ENCODE measurements at regions not wholly inside any gene's neighbourhood (a gene's known extent, or its start where the extent isn't known, plus 50 kb on each side); places are given as distances from the start of the nearest gene placed in this dataset.
"Not testable (repeated sequence)": the region's sequence is repeated elsewhere in the genome, so short reads cannot be mapped to it uniquely, and the experiment has no call there.

DNA sequence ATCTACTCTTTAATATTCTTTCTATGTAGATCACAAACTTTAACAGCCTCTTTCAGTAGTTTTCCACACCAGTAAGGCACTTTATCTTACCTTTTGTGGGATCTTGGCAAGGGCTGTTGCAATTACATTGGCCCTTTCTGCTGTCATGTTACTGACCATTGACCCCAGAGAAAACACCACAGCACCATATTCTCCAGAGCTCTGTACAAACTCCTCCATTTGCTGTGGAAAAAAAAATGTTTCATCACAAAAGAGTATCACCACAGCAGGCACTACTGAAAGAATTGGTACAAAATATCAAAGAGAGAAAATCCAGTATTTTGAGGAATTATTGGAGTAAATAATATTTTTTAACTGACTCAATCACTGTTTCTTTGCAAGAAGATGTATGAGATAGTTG lies 62.3 kb upstream of the UGT2A3 start:
- DNase-seq (ENCODE audit: low spot score); FAIRE-seq: not testable (repeated sequence)

DNA sequence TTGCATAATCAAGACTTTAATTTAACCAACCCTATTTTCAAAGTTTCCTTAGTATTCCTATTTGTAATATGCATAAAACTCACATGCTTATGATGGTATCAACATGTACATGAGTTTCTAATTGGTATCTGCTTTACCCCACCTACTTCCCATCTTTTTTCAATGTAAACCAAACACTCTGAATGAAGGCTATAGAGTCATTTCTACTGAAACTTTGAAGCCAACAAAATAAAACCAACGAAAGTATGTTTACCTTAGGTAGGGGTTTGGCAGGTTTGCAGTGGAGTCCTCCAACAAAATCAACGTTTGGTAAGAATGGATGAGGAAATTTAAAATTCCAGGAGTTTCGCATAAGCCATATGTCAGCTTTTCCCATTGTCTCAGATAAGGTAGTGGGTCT lies 66.4 kb upstream of the UGT2A3 start:
- FAIRE-seq; DNase-seq (ENCODE audit: low spot score): not testable (repeated sequence)

DNA sequence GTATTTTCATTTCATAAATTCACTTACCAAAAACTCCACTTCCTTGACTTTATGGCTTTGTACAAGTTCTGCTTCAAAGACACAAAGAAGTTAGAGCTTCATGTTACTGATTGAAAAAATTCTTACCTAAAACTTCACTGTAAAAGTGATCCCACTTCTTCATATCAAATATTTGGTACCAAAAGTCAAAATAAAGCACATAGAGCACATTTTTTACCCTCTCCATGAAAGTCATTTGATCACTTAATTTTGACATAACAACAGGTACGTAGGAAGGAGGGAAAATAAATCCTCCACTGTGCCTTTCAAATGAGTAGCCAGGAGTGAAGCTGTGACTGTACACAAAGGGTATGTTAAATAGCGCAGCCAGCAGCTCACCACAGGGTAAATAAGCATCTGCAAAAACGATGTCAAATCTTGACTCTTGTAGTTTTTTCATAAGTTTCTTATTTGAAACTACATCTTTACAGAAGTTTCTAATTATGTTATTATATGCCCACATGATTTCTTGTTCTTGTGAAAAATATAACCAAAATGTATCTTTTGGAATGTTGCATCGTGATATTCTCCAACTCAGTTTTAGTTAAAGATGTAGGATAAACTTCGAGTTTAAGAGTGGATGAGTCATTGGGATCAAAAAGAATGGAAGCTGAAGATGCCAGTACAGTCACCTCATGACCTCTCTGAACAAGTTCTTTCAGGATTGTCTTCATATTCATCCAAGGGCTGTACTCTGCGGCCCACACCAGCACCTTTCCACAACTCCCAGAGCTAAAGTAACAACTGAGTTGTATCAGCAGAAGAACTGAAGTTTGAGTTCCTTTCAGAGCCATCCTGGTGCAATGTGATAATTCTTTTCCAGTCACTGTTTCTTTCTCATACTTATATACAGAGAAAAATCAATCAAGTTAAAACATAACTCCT lies 68.2 kb upstream of the UGT2A3 start:
- peak; percentile 66 for FAIRE-seq

DNA sequence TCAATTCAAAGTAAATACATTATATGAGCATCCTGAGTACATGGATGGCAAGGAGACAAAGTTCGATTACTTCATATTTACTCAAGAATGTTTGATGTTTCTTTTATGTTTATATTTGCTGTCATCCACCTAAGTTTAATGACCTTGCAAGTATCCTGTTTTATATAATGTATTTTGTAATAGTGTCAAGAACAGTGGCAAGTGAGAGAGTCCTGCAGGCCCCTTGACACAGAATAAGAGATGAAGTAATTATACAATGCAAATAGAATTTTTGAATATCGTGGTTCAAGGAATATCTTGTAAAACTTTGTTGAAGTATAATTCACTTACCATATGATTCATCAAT lies 68.8 kb upstream of the UGT2A3 start:
- not testable (repeated sequence) for FAIRE-seq; DNase-seq (ENCODE audit: low spot score)

More for the DNA sequence above, 68.2 kb upstream of the UGT2A3 start:
- not testable (repeated sequence) for DNase-seq (ENCODE audit: low spot score)

DNA sequence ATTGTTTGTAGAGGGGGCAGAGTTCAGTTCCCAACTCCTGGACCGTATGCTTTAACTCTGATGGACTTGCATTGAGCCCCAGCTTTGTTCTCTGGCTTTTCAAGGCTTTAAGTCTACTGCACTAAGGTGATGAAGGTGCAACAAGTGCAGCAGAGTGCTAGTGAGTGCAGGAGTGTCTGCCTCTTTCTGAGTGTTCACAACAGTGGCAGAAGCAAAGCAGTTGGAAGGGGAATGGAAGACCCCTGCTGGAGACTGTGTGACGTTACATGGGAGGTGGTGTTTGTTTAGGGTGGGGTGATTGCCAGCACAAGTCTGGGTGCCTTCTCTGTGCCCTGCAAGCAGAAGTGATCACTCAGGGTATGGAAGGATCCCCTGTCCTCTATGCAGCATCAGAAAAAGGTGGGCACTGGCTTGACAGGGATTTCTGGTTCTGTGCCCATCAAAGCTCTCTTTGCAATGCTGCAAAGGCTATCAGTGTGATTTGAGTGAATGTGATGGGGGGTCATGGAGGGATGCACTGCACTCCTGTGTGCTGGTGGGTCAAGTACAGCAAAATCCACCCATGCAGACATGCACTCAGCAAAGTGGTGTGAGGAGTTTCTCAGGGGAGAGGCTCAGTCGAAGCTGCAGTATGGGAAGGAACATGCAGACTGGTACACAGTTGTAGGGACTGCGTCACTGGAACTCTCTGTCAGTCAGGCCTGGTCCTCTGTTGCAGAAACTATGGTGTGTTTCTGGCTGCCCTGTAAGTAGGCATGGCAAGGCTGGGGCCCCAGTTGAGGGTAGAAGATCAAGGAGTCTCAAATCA lies 70.9 kb upstream of the UGT2B7 start:
- FAIRE-seq (no peak), DNase-seq (ENCODE audit: low spot score) (no peak)

DNA sequence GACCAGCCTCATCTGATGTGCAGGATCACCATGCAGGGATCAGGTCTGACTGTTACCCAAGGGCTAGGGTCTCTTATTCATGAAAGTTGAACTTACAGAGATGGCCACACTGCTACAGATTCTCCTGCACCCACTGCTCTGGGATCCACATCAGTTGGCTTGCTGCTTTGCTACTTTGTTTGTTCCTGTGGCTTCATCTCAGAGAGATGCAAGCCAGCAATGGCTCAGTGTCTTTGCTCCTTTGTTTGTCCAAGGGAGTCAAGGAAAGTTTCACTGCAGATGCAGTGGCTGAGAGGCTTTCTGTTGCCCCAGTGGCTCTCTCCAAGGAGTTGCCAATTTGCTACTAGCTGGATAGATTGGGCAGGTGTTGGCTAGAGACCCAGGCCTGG lies 70.3 kb upstream of the UGT2B7 start:
- FAIRE-seq (no peak), DNase-seq (ENCODE audit: low spot score) (no peak)

DNA sequence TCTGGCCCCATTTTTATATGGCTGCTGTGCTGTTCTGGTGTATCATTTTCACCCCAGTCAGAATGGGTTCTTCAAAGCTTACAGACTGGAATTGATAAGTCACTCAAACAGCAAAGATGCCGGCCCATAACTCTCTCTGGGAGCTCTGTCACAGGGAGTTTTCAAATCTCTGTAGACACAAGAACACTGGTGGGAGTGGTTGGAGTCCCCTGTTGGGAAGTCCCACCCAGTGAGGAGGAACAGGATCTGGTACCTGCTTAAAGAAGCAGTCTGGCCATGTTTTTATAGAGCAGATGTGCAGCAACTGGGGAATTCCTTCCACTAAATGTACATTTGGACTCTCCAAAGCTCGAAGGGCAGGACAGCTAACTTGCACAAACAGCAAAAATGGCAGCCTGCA lies 69.3 kb upstream of the UGT2B7 start:
- FAIRE-seq: no peak
- no peak for DNase-seq (ENCODE audit: low spot score)

DNA sequence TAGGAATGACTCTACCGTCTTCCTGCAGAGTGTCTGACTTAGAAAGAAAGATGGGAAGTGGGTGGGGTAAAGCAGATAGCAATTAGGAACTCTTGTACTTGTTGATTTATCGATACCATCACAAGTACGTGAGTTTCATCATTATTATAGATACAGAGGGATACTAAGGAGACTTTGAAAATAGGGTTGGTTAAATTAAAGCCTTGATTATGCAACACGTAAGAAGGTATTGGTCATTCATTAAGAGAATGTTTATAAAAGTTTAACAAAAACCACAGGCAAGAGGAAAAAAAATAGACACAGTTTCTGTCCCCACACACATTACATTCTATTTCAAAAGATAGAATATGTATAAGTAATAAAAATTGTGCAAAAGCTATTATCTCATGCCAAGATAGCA lies 65.9 kb upstream of the UGT2B7 start:
- no peak for FAIRE-seq

DNA sequence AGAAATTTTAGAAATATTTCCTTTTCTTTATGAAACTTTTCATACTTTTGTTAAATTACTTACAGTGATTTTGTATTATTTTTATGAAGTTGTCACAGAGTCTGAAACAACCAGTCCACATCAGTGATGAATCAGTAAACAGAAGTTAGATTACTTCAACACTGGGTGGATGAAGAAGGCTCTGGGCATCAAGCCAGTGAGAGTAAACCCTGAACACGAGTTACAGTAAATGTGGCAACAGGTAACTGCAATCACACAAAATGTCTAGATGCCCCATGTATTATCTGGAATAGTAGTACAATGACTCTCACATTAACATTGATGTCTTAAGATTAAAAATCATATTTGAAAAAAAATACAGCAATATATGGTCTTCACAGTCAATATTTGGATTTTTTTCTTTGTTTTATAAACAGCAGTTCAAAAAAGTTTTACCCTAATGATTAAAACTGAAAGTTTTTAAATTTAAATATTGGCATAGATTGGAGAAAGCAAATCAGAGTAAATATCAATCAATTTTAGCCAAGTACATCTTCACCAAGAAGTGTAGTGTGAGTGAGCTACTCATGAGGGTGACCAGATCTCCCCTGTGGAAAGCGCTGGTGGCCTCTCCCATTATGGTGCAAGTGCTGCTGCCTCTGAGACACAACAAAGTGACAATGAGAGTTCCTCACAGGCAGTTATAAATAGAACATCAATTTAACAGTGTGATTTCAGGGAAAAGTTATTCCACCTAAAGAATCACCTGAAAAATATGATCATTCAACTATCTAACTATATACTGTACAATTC lies 63.2 kb upstream of the UGT2B7 start:
- no peak for FAIRE-seq
- no peak for DNase-seq (ENCODE audit: low spot score)

More for the DNA sequence above, 65.9 kb upstream of the UGT2B7 start:
- no peak for DNase-seq (ENCODE audit: low spot score)

DNA sequence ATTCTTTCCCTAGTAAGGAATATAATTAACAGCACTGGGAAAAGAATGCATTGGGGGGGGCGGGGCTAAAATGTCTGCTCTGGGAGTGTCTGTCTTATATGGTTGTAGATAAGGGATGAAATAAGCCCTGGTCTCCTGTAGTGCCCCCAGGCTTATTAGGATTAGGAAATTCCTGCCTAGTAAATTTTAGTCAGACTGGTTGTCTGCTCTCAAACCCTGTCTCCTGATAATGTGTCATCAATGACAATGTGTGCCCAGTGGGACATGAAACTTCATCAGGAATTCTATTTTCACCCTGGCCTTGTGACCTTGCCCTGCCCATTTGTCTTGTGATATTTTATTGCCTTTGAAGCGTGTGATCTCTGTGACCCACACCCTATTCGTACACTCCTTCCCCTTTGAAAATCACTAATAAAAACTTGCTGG lies 61.9 kb upstream of the UGT2B7 start:
- not testable (repeated sequence) for DNase-seq (ENCODE audit: low spot score); FAIRE-seq

DNA sequence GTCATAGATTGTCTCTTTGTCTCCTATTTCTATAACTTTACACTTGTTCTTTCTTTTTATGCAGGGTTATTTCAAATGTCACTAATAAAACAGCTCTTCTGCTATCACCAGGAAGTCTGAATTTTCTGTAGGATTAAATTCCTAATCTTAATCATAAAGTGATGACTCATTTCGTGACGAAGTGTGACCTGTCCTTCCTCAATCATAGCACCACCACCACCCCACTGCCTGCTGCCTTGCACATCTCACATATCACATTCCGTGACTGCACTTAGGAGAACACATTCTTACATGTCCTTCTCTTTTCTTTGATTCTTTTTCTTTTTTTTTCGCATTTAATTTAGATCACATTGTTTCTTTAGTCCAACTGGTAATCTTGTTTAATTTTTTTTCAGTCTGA lies 57.7 kb upstream of the UGT2B7 start:
- no peak for FAIRE-seq
- no peak for DNase-seq (ENCODE audit: low spot score)

DNA sequence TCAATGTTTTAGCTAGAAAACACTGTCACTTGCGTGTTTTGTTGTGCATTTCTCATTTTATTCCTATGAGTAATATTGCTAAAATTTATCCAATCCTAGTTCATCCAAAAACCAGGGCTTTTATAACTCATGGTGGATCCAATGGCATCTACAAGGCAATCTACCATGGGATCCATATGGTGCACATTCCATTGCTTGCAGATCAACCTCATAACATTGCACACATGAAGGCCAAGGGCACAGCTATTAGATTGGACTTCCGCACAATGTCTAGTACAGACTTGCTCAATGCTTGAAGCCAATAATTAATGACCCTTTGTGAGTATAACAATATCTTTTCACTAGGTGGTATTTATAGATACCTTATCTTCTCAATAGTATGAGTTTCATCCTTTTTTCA lies 57.2 kb upstream of the UGT2B7 start:
- no peak for DNase-seq (ENCODE audit: low spot score)
- FAIRE-seq: peak; percentile 62

DNA sequence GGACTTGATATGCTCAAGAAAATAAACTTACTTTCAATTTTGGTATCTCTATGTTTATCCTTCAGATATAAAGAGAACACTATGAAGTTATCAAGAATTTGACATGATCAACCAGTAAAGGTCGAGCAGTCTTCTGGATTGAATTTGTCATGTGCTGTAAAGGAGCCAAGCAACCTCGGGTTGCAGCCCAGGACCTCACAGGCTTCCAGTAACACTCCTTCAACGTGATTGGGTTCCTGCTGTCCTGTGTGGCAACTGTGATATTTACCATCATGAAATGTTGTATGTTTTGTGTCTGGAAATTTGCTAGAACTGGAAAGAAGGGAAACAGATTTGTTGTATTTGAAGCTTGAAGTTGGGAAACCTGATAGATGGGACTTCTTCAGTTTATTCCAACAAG lies 52.0 kb upstream of the UGT2B7 start:
- DNase-seq (ENCODE audit: low spot score) (no peak), FAIRE-seq (peak; percentile 27)

All from urothelium cell line (cell line).